Ammon's horn (tissue), 1 donor: ENCODE measurements at regions not wholly inside any gene's neighbourhood (a gene's known extent, or its start where the extent isn't known, plus 50 kb on each side); places are given as distances from the start of the nearest gene placed in this dataset.

Source experiments
- DNase-seq: peaks from one replicate; pipeline ENCODE4 v3.0.0-alpha.2; 2016; ENCODE audit warnings: low spot score

GRCh38 chr7:32264702-32265284 is 194.6 kb upstream of the PDE1C start:
- DNase-seq: no peak

- no peak for DNase-seq
Observed at GRCh38 chr7:32263611-32264010, 193.4 kb upstream of the PDE1C start.

GRCh38 chr7:32262315-32262714 is 192.1 kb upstream of the PDE1C start:
- DNase-seq: no peak

GRCh38 chr7:32259931-32260596 is 189.9 kb upstream of the PDE1C start:
- DNase-seq: no peak

- no peak for DNase-seq
Observed at GRCh38 chr7:32258265-32258664, 188.1 kb upstream of the PDE1C start.

DNA sequence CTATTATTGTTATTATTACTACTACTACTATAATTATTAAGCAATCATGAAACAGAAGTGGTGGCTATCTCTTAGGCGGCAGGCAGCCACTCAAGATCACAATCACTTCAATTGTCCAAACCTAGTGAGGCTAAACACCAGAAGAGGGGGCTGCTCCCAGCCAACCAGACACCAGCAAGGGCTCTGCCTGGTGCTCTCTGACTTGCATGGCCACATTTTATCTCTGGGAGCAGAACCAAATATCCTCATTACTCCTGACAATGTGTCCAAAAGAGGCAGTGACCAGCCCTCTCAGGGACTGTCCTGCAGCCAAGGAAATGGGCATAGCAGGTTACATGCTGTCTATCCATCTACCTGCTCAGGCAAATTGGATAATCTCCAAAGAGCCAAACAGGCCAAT is 187.4 kb upstream of the PDE1C start:
- no peak for DNase-seq

DNA sequence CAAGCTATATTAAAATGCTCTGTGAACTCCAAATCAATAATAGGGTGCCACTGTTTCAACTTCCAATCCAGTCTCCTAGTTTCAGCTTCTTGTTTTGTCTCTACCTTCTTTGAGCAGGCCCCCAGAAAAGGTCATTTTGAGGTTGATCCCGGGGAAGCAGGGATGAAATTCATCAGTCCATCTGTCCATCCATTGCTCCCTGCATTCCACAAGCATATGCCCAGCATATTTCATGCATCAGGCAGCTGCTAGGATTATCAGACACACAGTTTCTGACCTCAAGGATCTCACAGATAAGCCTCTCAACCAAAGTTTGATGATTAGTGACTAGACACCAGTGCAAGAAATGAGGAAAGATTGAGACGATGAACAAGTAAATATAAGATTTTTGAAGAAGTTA is 186.6 kb upstream of the PDE1C start:
- no peak for DNase-seq

DNA sequence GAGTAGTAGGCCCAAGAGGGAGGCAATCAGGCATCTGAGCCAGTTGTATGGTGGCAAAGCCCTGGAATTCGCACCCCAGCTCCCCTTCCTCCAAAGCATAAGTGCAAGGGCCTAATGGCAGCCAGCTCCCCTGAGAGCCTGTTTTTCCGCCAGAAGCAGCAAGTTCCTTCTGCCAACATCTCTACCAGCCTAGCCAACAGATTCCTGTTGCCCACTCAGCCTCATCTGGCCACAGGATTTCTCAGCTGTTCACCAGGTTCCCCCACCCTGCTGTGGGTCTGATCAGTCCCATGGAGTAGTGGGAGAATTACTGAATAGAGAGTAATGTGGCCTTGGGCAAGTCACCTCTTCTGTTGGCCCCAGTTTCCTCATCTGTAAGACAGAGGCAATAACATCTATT is 186.2 kb upstream of the PDE1C start:
- DNase-seq: no peak

- no peak for DNase-seq
Observed at GRCh38 chr7:32255036-32255435, 184.8 kb upstream of the PDE1C start.

GRCh38 chr7:32253299-32253698 is 183.1 kb upstream of the PDE1C start:
- DNase-seq: no peak

DNA sequence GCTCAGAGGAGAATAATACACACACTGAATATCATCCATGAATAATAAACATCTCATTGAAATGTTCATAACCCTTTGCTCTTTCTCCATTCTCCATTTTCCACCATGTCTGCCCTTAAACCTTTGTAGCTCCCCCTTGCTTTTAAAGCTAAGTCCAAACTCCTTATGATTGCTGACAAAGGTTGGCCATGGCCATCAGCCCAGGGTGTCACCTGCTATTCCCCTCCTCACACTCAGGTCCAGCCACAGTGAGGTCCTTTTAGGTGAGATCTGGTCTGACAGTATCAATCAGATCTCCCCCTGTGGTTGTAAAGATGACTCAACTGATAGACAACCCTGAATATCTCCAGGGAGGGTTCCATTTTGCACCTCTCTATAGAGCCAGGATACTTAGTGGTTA is 181.5 kb upstream of the PDE1C start:
- no peak for DNase-seq

DNA sequence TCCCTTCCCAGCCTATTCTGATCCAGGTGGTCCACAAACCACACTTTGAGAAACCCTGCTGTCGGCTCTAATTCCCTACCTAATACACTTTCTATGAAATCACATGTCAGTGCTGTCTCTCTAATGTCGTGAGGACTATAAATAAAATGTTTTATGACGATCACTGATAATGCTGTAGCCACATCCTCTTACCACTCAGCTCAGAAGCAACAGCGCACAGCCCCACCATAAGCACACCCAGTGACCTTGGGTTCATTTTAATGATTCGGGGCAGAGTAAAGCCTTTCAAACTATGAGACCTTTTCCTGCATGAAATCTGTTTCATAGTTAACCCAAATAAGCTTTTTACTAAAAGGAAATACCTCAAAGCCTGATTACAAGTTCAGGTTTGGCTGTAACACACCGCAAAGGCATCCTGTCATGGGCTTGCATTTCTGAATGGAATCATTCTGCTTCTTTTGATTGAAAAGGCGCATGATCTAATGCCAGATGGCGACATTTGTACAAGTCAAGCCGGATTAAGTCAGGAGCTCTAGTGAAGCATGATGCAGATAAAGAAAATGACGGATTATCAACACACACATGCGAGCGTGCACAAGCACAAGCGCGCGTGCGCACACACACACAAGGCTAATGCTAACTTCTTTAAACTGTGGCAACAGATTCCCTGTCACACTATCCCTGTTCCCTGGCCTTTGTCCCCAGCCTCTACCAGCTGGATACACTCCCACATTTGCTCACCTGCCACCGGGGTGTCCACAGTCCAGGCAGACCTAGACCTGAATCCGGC is 180.5 kb upstream of the PDE1C start:
- DNase-seq: peak; percentile 8

DNA sequence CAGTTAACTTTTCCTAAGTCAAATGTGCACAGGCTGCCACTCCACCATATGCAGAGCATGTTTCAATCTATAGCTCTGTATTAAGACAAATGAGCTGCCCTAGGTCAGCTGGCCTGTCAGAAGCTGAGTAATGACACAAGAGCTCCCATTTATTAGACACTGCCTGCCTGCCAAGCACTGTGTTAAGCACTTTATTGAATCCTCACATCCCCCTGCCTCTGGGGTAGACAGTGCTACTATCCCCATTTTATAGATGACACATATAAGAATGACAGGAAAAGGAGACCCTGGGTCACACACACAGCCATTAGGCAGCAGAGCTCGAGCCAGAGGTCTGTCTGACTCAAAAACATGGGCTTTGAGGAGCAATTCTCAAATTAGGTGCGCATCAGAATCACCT is 179.8 kb upstream of the PDE1C start:
- DNase-seq: no peak

- DNase-seq: no peak
Observed at GRCh38 chr7:32248522-32248921, 178.3 kb upstream of the PDE1C start.

- no peak for DNase-seq
Observed at GRCh38 chr7:32244806-32245345, 174.7 kb upstream of the PDE1C start.

GRCh38 chr7:32243687-32244290 is 173.6 kb upstream of the PDE1C start:
- no peak for DNase-seq

GRCh38 chr7:32242436-32242835 is 172.2 kb upstream of the PDE1C start:
- DNase-seq: no peak

GRCh38 chr7:32241636-32242035 is 171.4 kb upstream of the PDE1C start:
- DNase-seq: no peak

DNA sequence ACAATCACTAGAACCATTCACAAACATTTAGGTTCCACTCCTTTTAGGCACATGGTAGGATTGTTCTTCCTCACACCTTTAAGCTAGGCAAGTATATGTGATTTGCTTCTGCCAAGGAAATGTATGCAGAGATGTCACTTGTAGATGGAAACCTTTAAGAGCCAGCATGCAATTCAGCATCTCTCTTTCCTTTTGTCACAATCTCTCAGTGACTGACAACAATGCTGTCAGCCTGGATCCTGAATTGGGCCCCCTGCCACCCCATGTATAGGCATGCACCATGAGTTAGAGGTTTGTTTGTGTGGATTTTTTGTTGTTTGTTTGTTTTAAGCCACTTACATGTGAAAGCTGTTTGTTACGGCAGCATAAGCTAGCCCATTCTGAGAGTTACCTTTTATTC is 169.6 kb upstream of the PDE1C start:
- no peak for DNase-seq

DNA sequence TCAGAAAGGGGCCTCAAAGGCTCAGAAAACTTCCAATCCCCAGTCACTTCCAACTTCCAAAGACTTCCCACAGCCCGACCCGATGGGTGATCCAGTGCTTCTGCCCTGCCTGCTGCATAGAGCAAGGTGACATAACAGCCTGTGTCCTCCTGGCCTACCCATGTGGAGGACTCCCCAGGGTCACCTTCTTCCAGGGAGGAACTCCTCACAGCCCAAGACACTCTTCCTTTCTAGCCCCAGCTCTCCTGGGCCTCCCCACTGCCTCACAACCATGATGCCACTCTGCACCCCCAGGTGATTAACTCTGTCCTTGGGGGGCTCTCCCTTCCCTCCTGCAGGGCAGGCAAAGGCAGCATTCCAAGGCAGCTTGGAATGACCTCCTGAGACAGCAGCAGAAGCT is 158.4 kb upstream of the PDE1C start:
- no peak for DNase-seq

- no peak for DNase-seq
Observed at GRCh38 chr7:32227746-32228145, 157.5 kb upstream of the PDE1C start.

DNA sequence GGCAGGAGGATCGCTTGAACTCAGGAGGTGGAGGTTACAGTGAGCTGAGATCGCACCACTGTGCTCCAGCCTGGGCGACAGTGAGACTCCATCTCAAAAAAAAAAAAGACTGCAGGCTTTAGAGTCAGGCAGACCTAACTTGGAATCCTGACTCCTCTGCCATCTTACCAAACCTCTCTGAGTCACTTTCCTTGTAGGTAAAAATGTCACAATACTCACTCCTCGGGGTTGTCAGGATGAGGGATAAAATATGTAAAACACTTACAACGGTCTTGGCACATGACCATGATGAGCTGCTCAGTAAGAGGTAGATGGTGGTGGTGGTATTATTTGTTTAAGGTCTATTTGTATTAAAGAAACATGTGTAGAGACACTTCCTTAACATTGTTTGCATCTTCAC is 154.1 kb upstream of the PDE1C start:
- no peak for DNase-seq

- DNase-seq: no peak
Observed at GRCh38 chr7:32223721-32224120, 153.5 kb upstream of the PDE1C start.
